ENCODE measurements at regions not wholly inside any gene's neighbourhood (a gene's known extent, or its start where the extent isn't known, plus 50 kb on each side); places are given as distances from the start of the nearest gene placed in this dataset.
"Not testable (repeated sequence)": the region's sequence is repeated elsewhere in the genome, so short reads cannot be mapped to it uniquely, and the experiment has no call there.

DNA sequence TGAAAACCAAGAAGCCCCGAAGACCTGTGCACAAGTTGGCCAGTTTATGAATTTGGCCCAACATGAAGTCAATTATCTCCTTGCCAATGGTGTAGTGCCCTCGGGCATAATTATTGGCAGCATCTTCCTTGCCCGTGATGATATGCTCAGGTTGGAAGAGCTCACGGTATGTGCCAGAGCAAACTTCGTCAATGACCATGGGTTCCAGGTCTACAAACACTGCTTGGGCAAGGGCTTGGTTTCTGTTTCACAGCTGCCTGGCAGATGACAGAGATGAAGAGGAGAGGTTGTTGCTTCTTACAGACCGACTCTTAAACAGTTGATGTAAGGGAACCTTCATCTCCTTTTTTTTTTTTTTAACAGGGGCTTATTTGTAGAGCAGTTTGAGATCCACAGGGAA is 135.6 kb upstream of the PLS3 start:
- H3K27me3 ChIP-seq: peaks cover 0 to under 1% (median 0%) of the 10 kb centered on the region in 3 donors
- no peaks in the 10 kb centered on the region for H3K4me1 ChIP-seq
- 73 to 91% methylated on average over 6 of the region's 6 CpGs for WGBS, 2 donors
- H3K36me3 ChIP-seq: no peaks in the 10 kb centered on the region
- TF ChIP-seq EP300 (IDR thresholded peaks at IDR 0.05): no peak
- TF ChIP-seq POLR2AphosphoS5 (IDR thresholded peaks at IDR 0.05): no peak
- no peak for TF ChIP-seq POLR2A (IDR thresholded peaks at IDR 0.05)
- TF ChIP-seq, protein P1, sequence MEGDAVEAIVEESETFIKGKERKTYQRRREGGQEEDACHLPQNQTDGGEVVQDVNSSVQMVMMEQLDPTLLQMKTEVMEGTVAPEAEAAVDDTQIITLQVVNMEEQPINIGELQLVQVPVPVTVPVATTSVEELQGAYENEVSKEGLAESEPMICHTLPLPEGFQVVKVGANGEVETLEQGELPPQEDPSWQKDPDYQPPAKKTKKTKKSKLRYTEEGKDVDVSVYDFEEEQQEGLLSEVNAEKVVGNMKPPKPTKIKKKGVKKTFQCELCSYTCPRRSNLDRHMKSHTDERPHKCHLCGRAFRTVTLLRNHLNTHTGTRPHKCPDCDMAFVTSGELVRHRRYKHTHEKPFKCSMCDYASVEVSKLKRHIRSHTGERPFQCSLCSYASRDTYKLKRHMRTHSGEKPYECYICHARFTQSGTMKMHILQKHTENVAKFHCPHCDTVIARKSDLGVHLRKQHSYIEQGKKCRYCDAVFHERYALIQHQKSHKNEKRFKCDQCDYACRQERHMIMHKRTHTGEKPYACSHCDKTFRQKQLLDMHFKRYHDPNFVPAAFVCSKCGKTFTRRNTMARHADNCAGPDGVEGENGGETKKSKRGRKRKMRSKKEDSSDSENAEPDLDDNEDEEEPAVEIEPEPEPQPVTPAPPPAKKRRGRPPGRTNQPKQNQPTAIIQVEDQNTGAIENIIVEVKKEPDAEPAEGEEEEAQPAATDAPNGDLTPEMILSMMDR (IDR thresholded peaks at IDR 0.05): no peak
- no peak overlapping the region for H3K4me3 ChIP-seq
- no peak for DNase-seq
- intact Hi-C loops (cut with DNase I): no loop called here
- H3K9me3 ChIP-seq: no peaks in the 10 kb centered on the region
- H3K27ac ChIP-seq: no peak overlapping the region

DNA sequence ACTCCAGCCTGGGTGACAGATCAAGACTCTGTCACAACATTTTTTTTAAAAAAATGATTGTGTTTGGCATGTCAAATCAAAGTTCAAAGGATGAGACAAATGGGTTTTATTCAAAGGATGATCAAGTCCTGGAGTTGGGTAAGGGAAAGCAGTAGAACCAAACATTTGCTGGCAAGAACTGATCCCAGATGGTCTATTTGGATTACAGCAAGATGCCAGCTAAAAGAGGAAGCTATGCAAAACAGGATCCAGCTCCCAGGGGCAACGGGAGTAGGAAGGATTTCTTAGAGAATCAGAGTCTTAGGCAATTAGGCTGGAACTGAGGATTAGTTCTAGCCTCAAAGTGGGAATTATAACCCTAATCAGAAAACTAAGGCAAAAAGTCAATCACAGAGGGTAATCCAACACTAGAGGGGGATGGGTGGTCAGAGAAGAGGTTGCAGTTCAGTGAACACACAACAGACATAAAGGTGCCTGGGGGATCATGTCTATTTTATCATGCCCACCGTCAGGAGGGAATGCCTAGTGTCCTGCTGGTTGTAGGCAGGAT is 133.0 kb upstream of the PLS3 start:
- no peaks in the 10 kb centered on the region for H3K36me3 ChIP-seq
- H3K4me3 ChIP-seq: no peak overlapping the region
- no peak for TF ChIP-seq POLR2AphosphoS5 (IDR thresholded peaks at IDR 0.05)
- TF ChIP-seq POLR2A (IDR thresholded peaks at IDR 0.05): no peak
- TF ChIP-seq, protein P1 (IDR thresholded peaks at IDR 0.05): no peak
- no peak for TF ChIP-seq EP300 (IDR thresholded peaks at IDR 0.05)
- H3K4me1 ChIP-seq: no peaks in the 10 kb centered on the region
- no peaks in the 10 kb centered on the region for H3K9me3 ChIP-seq
- no peak overlapping the region for H3K27ac ChIP-seq
- intact Hi-C loops (cut with DNase I): no loop called here
- 38 to 44% methylated on average over 2 of the region's 2 CpGs for WGBS, 2 donors
- DNase-seq: no peak
- H3K27me3 ChIP-seq: no peaks in the 10 kb centered on the region

DNA sequence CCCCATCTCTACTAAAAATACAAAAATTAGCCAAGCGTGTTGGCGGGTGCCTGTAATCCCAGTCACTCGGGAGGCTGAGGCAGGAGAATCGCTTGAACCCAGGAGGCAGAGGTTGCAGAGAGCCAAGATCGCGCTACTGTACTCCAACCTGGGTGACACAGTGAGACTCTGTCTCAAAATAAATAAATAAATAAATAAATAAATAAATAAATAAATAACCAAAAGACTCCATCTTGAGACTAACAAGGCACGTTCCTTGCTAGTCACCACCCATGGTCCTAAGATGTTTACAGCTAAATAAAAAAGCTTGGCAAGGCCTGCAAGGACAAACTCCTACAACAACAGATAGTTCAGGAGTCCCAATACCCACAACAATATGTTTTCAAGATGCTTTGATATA is 126.1 kb upstream of the PLS3 start:
- H3K27ac ChIP-seq; H3K9me3 ChIP-seq; intact Hi-C loops (cut with DNase I); H3K4me1 ChIP-seq; DNase-seq; H3K36me3 ChIP-seq; H3K4me3 ChIP-seq; H3K27me3 ChIP-seq: not testable (repeated sequence)
- WGBS, 2 donors: 90 to 97% methylated on average over 7 of the region's 7 CpGs

DNA sequence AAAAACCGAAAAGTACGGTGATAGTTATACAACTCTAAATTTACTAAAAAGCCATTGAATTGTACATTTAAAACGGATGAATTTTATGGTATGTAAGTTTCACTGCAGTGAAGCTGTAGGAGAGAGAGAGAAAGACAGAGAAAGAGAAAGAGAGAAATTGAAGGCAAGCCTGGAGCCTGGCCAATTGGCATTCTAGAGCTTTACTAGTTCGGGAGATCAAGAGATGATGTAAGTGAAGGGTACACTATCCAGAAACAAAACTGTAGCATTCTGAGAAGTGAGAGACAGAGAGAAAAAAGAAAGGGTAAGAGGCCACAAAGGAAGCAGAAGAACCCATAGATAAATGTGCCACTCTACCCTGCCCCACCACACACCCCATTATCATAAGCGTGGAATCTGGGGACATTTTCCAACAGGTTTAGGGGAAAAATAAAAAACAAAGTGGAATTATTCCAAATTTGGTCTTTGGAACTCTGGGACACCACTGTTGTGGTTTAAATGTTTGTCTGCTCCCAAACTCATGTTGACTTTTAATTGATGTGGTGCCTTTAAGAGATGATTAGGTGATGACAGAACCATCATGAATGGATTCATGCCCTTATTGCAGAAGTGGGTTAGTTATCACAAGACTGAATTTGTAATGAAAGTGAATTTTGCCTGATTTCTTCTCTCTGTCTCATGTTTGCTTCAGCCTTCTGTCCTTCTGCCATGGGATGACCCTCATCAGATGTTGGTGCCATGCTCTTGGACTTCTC is 123.0 kb upstream of the PLS3 start:
- no peak for DNase-seq
- WGBS, 2 donors: 86% methylated on average over 5 of the region's 5 CpGs
- intact Hi-C loops (cut with DNase I): no loop called here

DNA sequence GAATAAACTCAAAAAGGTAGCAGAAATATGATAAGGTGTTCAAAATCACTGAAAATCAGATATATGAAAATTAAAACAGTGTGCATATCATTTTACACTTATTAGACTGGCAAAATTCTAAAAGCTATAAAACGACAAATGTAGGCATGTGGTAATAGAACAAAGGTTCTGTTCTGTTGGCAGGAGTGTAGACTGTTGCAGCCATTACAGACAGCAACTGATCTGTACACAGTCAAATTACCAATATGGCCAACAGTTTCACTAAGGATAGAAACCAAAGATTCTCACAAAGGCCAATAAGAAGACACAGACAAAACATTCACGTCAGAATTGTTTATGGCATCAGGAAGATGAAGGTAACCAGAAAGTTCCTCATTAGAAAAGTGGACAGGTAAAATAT is 112.8 kb upstream of the PLS3 start:
- Histone ChIP-seq H3K9me3 (no peaks in the 10 kb centered on the region), H3K4me1 (peaks cover 0 to 8% (median 0%) of the 10 kb centered on the region in 4 donors), H3K27ac (no peak overlapping the region), H3K4me3 (no peak overlapping the region), H3K27me3 (no peaks in the 10 kb centered on the region), H3K36me3 (no peaks in the 10 kb centered on the region)
- DNase-seq: no peak
- WGBS, 2 donors: 66 to 91% methylated on average over 2 of the region's 2 CpGs
- intact Hi-C loops (cut with DNase I): no loop called here
- TF ChIP-seq POLR2A (IDR thresholded peaks at IDR 0.05): no peak
- TF ChIP-seq POLR2AphosphoS5 (IDR thresholded peaks at IDR 0.05): no peak
- TF ChIP-seq, protein P1 (IDR thresholded peaks at IDR 0.05): no peak
- no peak for TF ChIP-seq EP300 (IDR thresholded peaks at IDR 0.05)

More for the DNA sequence above, 123.0 kb upstream of the PLS3 start:
- no peak overlapping the region for H3K4me3 ChIP-seq
- no peaks in the 10 kb centered on the region for H3K9me3 ChIP-seq
- no peaks in the 10 kb centered on the region for H3K27me3 ChIP-seq
- no peak overlapping the region for H3K27ac ChIP-seq
- H3K4me1 ChIP-seq: no peaks in the 10 kb centered on the region
- H3K36me3 ChIP-seq: no peaks in the 10 kb centered on the region
- TF ChIP-seq POLR2A (IDR thresholded peaks at IDR 0.05): no peak
- TF ChIP-seq, protein P1 (IDR thresholded peaks at IDR 0.05): no peak
- TF ChIP-seq POLR2AphosphoS5 (IDR thresholded peaks at IDR 0.05): peak in 1 of 4 donors; percentile 16
